ENCODE measurements at regions not wholly inside any gene's neighbourhood (a gene's known extent, or its start where the extent isn't known, plus 50 kb on each side); places are given as distances from the start of the nearest gene placed in this dataset.
A peak's percentile ranks its signal among the peaks of the same experiment; 100 is the strongest.

GRCh38 chr5:167050568-167051401 is 1240.7 kb upstream of the WWC1 start:
- ATAC-seq (peak; percentile 91), DNase-seq (ENCODE audit: low spot score) (peak; percentile 57)
- CTCF ChIA-PET = interaction anchor here (0.5 to 2.9 kb wide), 23 partner anchors 8 to 997 kb away, joined by 3 to 29 read pairs (median 4); partner anchors contain the start of gene TENM2
- H3K27ac Mint-ChIP-seq = no peak overlapping the region
- no peaks in the 10 kb centered on the region for H3K27me3 Mint-ChIP-seq (ENCODE audit: low read depth)
- H3K9me3 Mint-ChIP-seq = peaks cover 18% of the 10 kb centered on the region
- TF ChIP-seq CREM (CRISPR knock-in tag; IDR thresholded peaks at IDR 0.05) (no peak), E2F5 (CRISPR knock-in tag; IDR thresholded peaks at IDR 0.05) (no peak), JAZF1 (CRISPR knock-in tag; IDR thresholded peaks at IDR 0.05) (no peak), CTCF (IDR thresholded peaks at IDR 0.05) (peak; percentile 50; the same call in 1 of the 2 replicates), FOXP4 (CRISPR knock-in tag; IDR thresholded peaks at IDR 0.05) (no peak)
- H3K4me3 Mint-ChIP-seq = no peak overlapping the region
- 0 out of 2 replicates have a peak, but pooled peaks cover 8% of the 10 kb centered on the region for H3K36me3 Mint-ChIP-seq
- POLR2A ChIA-PET = interaction anchor here (0.7 kb wide), 2 partner anchors 190 to 523 kb away, joined by 3 read pairs; no protein-coding TSS in a partner anchor
- peaks cover 10% of the 10 kb centered on the region for H3K4me1 Mint-ChIP-seq

- no peak for DNase-seq (ENCODE audit: low spot score)
- ChIA-PET POLR2A (interaction anchor here (0.7 kb wide), 1 partner anchor 190 kb away, joined by 3 read pairs; no protein-coding TSS in a partner anchor), CTCF (interaction anchor here (1.5 to 2.9 kb wide), 5 partner anchors 10 to 193 kb away, joined by 3 to 29 read pairs (median 7); no protein-coding TSS in a partner anchor)
- Mint-ChIP-seq H3K9me3 (peaks cover 20% of the 10 kb centered on the region), H3K36me3 (0 out of 2 replicates have a peak, but pooled peaks cover 8% of the 10 kb centered on the region), H3K4me3 (no peak overlapping the region), H3K27ac (no peak overlapping the region), H3K27me3 (ENCODE audit: low read depth) (no peaks in the 10 kb centered on the region), H3K4me1 (peaks cover 10% of the 10 kb centered on the region)
- no peak for ATAC-seq
- no peak for TF ChIP-seq MLX (CRISPR knock-in tag; IDR thresholded peaks at IDR 0.05)
- no peak for TF ChIP-seq E2F1 (CRISPR knock-in tag; IDR thresholded peaks at IDR 0.05)
- TF ChIP-seq GRHL2 (CRISPR knock-in tag; IDR thresholded peaks at IDR 0.05; ENCODE audit: insufficient replicate concordance, severe bottlenecking) = no peak
- no peak for TF ChIP-seq ZBTB21 (CRISPR knock-in tag; IDR thresholded peaks at IDR 0.05; ENCODE audit: borderline replicate concordance)
- no peak for TF ChIP-seq SMAD4 (CRISPR knock-in tag; IDR thresholded peaks at IDR 0.05)
- TF ChIP-seq ZNF281 (CRISPR knock-in tag; IDR thresholded peaks at IDR 0.05) = no peak
These were observed 1240.1 kb upstream of the WWC1 start for GRCh38 chr5:167051402-167051768.
